Panc1 (cell line): ENCODE measurements at regions not wholly inside any gene's neighbourhood (a gene's known extent, or its start where the extent isn't known, plus 50 kb on each side); places are given as distances from the start of the nearest gene placed in this dataset.

Source experiments
- POLR2AphosphoS5 ChIP-seq: IDR thresholded peaks from 2 replicates; pipeline ENCODE4 v1.6.1; 2012; ENCODE audit warnings: mild to moderate bottlenecking, low read depth, low read length, moderate library complexity
- TF ChIP-seq, protein P1 (sequence below): fragments of 450-650 bp; IDR thresholded peaks from 2 replicates; pipeline ENCODE4 v1.5.1; 2017; ENCODE audit warnings: mild to moderate bottlenecking
- TF ChIP-seq, protein P2 (sequence below), 2 experiments: IDR thresholded peaks; 2 replicates each; pipeline ENCODE4 v1.6.1; 2011 to 2012; ENCODE audit warnings: low read depth in 2 of 2, control low read depth in 1 of 2, low read length in 1 of 2, mild to moderate bottlenecking in 1 of 2, moderate library complexity in 1 of 2; ENCODE audit not compliant: insufficient read depth in 1 of 2

DNA sequence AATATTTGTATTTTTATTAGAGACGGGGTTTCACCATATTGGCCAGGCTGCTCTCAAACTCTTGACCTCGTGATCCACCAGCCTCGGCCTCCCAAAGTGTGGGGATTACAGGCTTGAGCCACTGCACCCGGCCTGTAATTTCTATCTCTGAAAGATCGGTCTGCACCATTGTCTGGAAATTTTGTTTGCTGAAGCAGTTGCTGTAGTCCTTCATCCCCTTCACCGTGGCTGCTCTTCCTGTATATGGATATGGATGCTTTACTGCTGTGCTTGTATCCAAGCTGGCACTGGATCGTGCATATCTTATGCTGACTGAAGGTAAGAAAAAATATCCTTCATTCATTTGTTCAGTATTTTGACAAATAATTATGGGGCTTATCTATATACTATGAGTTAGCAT is 338.4 kb upstream of the GNPDA2 start:
- TF ChIP-seq, protein P1, sequence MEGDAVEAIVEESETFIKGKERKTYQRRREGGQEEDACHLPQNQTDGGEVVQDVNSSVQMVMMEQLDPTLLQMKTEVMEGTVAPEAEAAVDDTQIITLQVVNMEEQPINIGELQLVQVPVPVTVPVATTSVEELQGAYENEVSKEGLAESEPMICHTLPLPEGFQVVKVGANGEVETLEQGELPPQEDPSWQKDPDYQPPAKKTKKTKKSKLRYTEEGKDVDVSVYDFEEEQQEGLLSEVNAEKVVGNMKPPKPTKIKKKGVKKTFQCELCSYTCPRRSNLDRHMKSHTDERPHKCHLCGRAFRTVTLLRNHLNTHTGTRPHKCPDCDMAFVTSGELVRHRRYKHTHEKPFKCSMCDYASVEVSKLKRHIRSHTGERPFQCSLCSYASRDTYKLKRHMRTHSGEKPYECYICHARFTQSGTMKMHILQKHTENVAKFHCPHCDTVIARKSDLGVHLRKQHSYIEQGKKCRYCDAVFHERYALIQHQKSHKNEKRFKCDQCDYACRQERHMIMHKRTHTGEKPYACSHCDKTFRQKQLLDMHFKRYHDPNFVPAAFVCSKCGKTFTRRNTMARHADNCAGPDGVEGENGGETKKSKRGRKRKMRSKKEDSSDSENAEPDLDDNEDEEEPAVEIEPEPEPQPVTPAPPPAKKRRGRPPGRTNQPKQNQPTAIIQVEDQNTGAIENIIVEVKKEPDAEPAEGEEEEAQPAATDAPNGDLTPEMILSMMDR: no peak
- no peak for TF ChIP-seq POLR2AphosphoS5
- TF ChIP-seq, protein P2, sequence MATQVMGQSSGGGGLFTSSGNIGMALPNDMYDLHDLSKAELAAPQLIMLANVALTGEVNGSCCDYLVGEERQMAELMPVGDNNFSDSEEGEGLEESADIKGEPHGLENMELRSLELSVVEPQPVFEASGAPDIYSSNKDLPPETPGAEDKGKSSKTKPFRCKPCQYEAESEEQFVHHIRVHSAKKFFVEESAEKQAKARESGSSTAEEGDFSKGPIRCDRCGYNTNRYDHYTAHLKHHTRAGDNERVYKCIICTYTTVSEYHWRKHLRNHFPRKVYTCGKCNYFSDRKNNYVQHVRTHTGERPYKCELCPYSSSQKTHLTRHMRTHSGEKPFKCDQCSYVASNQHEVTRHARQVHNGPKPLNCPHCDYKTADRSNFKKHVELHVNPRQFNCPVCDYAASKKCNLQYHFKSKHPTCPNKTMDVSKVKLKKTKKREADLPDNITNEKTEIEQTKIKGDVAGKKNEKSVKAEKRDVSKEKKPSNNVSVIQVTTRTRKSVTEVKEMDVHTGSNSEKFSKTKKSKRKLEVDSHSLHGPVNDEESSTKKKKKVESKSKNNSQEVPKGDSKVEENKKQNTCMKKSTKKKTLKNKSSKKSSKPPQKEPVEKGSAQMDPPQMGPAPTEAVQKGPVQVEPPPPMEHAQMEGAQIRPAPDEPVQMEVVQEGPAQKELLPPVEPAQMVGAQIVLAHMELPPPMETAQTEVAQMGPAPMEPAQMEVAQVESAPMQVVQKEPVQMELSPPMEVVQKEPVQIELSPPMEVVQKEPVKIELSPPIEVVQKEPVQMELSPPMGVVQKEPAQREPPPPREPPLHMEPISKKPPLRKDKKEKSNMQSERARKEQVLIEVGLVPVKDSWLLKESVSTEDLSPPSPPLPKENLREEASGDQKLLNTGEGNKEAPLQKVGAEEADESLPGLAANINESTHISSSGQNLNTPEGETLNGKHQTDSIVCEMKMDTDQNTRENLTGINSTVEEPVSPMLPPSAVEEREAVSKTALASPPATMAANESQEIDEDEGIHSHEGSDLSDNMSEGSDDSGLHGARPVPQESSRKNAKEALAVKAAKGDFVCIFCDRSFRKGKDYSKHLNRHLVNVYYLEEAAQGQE (IDR thresholded peaks at IDR 0.05; ENCODE audit: insufficient read depth in 1 of 2, low read depth in 2 of 2, low read length in 1 of 2): no peak
